Prostate gland (tissue), 2 donors: ENCODE measurements at regions not wholly inside any gene's neighbourhood (a gene's known extent, or its start where the extent isn't known, plus 50 kb on each side); places are given as distances from the start of the nearest gene placed in this dataset.

Experiments used
- POLR2AphosphoS5 ChIP-seq: sonication (generic); formaldehyde crosslinking; IDR thresholded peaks from one replicate; pipeline ENCODE4 v1.6.1; 2017; ENCODE audit warnings: antibody characterized with exemption
- TF ChIP-seq, protein P1 (sequence below), 4 experiments: fragments of 200-600 bp in 2 of 4; fragments of 450-650 bp in 2 of 4; sonication (generic) in 2 of 4; IDR thresholded peaks; 1 replicate in 3 of 4; 2 replicates in 1 of 4; pipeline ENCODE4 v1.5.1; 2016 to 2019; ENCODE audit warnings: antibody characterized with exemption in 4 of 4, mild to moderate bottlenecking in 2 of 4, moderate library complexity in 2 of 4

DNA sequence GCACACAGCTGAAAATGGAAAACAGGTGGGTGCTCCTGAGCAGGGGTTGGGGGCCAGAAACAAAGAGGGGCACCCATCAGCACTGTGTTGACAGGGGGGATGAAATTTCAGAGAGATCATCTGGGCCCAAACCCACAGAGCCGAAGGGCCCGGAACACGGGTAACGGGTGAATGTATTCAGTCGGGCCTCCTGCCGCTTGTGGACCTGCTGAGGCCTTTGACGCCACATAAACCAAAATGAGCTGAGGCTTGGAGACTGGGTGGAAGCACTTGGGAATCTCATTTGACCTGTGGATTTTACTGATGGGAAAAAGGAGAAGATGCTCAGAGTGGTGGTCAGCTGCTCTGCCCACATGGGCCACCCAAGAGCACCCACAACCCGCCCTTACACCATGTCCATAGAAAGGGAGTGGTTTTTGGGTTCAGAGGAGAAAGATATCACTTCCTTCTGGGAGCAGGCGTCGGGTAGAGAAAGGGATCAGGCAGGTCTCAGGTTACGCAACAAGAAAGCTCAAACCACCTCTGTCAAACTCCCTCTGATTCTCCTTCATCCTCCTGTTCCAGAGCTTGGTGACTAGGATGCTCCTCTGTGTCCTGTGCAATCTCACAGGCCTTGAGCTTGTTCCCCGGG lies 106.8 kb upstream of the BCL2L14 start:
- no peak for TF ChIP-seq POLR2AphosphoS5
- TF ChIP-seq, protein P1, sequence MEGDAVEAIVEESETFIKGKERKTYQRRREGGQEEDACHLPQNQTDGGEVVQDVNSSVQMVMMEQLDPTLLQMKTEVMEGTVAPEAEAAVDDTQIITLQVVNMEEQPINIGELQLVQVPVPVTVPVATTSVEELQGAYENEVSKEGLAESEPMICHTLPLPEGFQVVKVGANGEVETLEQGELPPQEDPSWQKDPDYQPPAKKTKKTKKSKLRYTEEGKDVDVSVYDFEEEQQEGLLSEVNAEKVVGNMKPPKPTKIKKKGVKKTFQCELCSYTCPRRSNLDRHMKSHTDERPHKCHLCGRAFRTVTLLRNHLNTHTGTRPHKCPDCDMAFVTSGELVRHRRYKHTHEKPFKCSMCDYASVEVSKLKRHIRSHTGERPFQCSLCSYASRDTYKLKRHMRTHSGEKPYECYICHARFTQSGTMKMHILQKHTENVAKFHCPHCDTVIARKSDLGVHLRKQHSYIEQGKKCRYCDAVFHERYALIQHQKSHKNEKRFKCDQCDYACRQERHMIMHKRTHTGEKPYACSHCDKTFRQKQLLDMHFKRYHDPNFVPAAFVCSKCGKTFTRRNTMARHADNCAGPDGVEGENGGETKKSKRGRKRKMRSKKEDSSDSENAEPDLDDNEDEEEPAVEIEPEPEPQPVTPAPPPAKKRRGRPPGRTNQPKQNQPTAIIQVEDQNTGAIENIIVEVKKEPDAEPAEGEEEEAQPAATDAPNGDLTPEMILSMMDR (IDR thresholded peaks at IDR 0.05), result no peak
